Stomach (tissue), 4 donors: ENCODE measurements at regions not wholly inside any gene's neighbourhood (a gene's known extent, or its start where the extent isn't known, plus 50 kb on each side); places are given as distances from the start of the nearest gene placed in this dataset.

ENCODE experiments used
- POLR2A ChIP-seq, 4 donors: fragments of 450-650 bp; IDR thresholded peaks; one replicate each; pipeline ENCODE4 v1.6.1; 2016; ENCODE audit warnings: antibody characterized with exemption in 4 of 4, control low read depth in 2 of 4, mild to moderate bottlenecking in 1 of 4, moderate library complexity in 1 of 4
- TF ChIP-seq, protein P1 (sequence below), 7 experiments: fragments of 450-650 bp in 4 of 7; fragments of 200-600 bp in 3 of 7; sonication (generic) in 3 of 7; IDR thresholded peaks; one replicate each; pipeline ENCODE4 v1.5.1; 2016 to 2019; ENCODE audit warnings: antibody characterized with exemption in 7 of 7, control low read depth in 2 of 7, mild to moderate bottlenecking in 1 of 7

DNA sequence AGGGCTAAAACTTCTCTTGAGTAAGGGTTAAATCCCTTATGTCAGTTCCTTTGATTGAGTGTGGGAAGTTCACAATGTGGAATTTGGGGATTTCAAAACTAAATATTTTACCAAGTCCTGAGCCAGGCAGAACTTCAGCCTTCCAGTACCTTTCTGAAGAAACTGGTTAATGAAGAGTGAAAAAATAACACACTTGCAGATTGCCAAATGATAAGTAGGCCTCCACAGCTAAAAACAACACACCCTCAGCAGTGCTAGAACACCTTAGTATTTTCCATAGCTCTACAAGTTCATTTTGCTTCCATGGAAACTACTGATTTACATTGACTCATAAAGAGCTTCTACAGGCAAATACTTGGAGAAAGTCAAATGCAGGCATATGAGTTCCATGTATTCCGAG, 326.8 kb downstream of the ZNF674 start:
- TF ChIP-seq, protein P1, sequence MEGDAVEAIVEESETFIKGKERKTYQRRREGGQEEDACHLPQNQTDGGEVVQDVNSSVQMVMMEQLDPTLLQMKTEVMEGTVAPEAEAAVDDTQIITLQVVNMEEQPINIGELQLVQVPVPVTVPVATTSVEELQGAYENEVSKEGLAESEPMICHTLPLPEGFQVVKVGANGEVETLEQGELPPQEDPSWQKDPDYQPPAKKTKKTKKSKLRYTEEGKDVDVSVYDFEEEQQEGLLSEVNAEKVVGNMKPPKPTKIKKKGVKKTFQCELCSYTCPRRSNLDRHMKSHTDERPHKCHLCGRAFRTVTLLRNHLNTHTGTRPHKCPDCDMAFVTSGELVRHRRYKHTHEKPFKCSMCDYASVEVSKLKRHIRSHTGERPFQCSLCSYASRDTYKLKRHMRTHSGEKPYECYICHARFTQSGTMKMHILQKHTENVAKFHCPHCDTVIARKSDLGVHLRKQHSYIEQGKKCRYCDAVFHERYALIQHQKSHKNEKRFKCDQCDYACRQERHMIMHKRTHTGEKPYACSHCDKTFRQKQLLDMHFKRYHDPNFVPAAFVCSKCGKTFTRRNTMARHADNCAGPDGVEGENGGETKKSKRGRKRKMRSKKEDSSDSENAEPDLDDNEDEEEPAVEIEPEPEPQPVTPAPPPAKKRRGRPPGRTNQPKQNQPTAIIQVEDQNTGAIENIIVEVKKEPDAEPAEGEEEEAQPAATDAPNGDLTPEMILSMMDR (IDR thresholded peaks at IDR 0.05), result no peak
- TF ChIP-seq POLR2A (IDR thresholded peaks at IDR 0.05), result no peak
